OCI-LY3 (cell line): ENCODE measurements at regions not wholly inside any gene's neighbourhood (a gene's known extent, or its start where the extent isn't known, plus 50 kb on each side); places are given as distances from the start of the nearest gene placed in this dataset.

Source experiments
- H2AFZ ChIP-seq: fragments of 200-600, 300-600 bp; shearing (Covaris generic); 2 replicates; pipeline ENCODE4 v1.6.0; 2014; ENCODE audit warnings: antibody characterized with exemption, low read depth, low read length
- H3K27ac ChIP-seq: fragments of 200-600, 300-600 bp; sonication (generic); 2 replicates; pipeline ENCODE4 v1.5.1; 2014; ENCODE audit warnings: mild to moderate bottlenecking, low read length, moderate library complexity, mixed read lengths
- H3K27me3 ChIP-seq: fragments of 200-600, 300-600 bp; sonication (generic); 2 replicates; pipeline ENCODE4 v1.6.1; 2014; ENCODE audit warnings: low read depth, low read length, mixed read lengths
- H3K36me3 ChIP-seq: fragments of 200-600, 300-600 bp; sonication (generic); replicated peaks from 2 replicates; pipeline ENCODE3; 2014; ENCODE audit warnings: low read depth, low read length, mixed read lengths
- H3K4me1 ChIP-seq: fragments of 300-600, 200-600 bp; sonication (generic); 2 replicates; pipeline ENCODE4 v1.6.1; 2014; ENCODE audit warnings: low read length, mixed read lengths
- H3K4me2 ChIP-seq: fragments of 200-600, 300-600 bp; sonication (generic); 2 replicates; pipeline ENCODE4 v1.6.1; 2014; ENCODE audit warnings: low read length, mixed read lengths
- H3K4me3 ChIP-seq: fragments of 300-600, 200-600 bp; sonication (generic); 2 replicates; pipeline ENCODE4 v1.5.1; 2014; ENCODE audit warnings: antibody characterized with exemption, mild to moderate bottlenecking, low read length, moderate library complexity
- H3K79me2 ChIP-seq: fragments of 300-600, 200-600 bp; shearing (Covaris generic); 2 replicates; pipeline ENCODE4 v1.6.1; 2014; ENCODE audit warnings: mild to moderate bottlenecking, low read length, mixed read lengths
- H3K9ac ChIP-seq: fragments of 300-600, 200-600 bp; shearing (Covaris generic); 2 replicates; pipeline ENCODE4 v1.6.0; 2014; ENCODE audit warnings: mild to moderate bottlenecking, low read length, moderate library complexity
- H3K9me3 ChIP-seq: fragments of 200-600, 300-600 bp; shearing (Covaris generic); 2 replicates; pipeline ENCODE4 v1.6.1; 2014; ENCODE audit warnings: low read length, mixed read lengths; ENCODE audit not compliant: insufficient read depth
- H4K20me1 ChIP-seq: fragments of 200-600, 300-600 bp; sonication (generic); 2 replicates; pipeline ENCODE4 v1.6.1; 2016; ENCODE audit warnings: low read length, mixed read lengths; ENCODE audit not compliant: insufficient read depth
- EZH2phosphoT487 ChIP-seq: fragments of 200-600 bp; shearing (Covaris generic); IDR thresholded peaks from 2 replicates; pipeline ENCODE4 v1.6.1; 2018; ENCODE audit warnings: antibody characterized with exemption, mixed run types, low read depth
- TF ChIP-seq, protein P1 (sequence below): fragments of 200-600, 300-600 bp; sonication (generic); IDR thresholded peaks from 2 replicates; pipeline ENCODE4 v1.5.1; 2014; ENCODE audit warnings: antibody characterized with exemption, low read length, low read depth

DNA sequence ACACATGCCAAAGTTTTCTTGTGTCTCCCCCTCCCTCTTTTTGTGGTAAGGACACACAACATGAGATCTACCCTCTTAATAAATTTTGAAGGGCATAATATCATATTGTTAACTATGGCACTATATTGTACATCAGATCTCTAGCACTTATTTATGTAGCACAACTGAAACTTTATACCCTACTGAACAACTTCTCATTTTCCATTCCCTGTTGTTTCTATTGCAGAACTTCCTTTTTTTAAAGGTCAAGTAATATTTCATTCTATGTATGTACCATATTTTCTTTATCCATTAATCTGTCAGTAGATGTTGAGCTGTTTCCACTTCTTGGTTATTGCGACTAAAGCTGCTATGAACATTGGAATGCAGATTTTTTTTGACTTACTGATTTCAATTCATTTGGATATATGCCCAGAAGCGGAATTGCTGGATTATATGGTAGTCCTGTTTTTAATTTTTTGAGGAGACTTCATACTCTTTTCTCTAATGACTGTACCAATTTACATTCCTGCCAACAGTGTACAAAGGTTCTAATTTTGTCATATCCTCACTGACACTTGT, 305.3 kb downstream of the PRR16 start:
- Histone ChIP-seq H3K79me2 (no peaks in the 10 kb centered on the region), H3K9ac (no peak overlapping the region), H4K20me1 (no peaks in the 10 kb centered on the region), H3K9me3 (no peaks in the 10 kb centered on the region), H3K27me3 (no peaks in the 10 kb centered on the region), H2AFZ (no peak overlapping the region), H3K27ac (no peak overlapping the region), H3K4me2 (no peak overlapping the region), H3K36me3 (no peaks in the 10 kb centered on the region), H3K4me3 (no peak overlapping the region), H3K4me1 (peaks cover 6% of the 10 kb centered on the region; the same call in 1 of the 2 replicates)
- TF ChIP-seq, protein P1, sequence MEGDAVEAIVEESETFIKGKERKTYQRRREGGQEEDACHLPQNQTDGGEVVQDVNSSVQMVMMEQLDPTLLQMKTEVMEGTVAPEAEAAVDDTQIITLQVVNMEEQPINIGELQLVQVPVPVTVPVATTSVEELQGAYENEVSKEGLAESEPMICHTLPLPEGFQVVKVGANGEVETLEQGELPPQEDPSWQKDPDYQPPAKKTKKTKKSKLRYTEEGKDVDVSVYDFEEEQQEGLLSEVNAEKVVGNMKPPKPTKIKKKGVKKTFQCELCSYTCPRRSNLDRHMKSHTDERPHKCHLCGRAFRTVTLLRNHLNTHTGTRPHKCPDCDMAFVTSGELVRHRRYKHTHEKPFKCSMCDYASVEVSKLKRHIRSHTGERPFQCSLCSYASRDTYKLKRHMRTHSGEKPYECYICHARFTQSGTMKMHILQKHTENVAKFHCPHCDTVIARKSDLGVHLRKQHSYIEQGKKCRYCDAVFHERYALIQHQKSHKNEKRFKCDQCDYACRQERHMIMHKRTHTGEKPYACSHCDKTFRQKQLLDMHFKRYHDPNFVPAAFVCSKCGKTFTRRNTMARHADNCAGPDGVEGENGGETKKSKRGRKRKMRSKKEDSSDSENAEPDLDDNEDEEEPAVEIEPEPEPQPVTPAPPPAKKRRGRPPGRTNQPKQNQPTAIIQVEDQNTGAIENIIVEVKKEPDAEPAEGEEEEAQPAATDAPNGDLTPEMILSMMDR = no peak
- no peak for TF ChIP-seq EZH2phosphoT487

DNA sequence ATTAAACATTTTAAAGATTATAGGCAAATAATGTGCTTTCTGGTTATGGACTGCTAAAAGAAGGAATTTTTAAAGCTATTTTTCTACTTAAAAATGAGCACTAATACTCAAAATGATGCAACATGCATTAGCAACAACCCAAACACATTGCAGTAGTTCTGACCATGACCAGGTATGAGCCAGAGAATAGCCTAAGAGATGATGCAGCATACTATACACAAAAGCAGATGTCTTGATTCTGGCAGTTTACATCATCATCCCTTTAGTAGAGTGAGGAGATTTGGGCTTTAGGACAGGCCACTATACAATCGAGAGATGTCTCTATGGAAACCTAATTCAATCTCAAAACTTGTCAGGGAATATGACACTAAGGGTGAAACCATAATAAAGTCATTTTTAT, 307.1 kb downstream of the PRR16 start:
- Histone ChIP-seq H3K4me2 (no peak overlapping the region), H3K79me2 (no peaks in the 10 kb centered on the region), H3K27me3 (no peaks in the 10 kb centered on the region), H3K4me1 (peaks cover 6% of the 10 kb centered on the region; the same call in 1 of the 2 replicates), H3K4me3 (no peak overlapping the region), H3K9me3 (no peaks in the 10 kb centered on the region), H3K36me3 (no peaks in the 10 kb centered on the region), H2AFZ (no peak overlapping the region), H3K27ac (no peak overlapping the region), H3K9ac (no peak overlapping the region), H4K20me1 (no peaks in the 10 kb centered on the region)
- no peak for TF ChIP-seq EZH2phosphoT487
- TF ChIP-seq, protein P1 = no peak

DNA sequence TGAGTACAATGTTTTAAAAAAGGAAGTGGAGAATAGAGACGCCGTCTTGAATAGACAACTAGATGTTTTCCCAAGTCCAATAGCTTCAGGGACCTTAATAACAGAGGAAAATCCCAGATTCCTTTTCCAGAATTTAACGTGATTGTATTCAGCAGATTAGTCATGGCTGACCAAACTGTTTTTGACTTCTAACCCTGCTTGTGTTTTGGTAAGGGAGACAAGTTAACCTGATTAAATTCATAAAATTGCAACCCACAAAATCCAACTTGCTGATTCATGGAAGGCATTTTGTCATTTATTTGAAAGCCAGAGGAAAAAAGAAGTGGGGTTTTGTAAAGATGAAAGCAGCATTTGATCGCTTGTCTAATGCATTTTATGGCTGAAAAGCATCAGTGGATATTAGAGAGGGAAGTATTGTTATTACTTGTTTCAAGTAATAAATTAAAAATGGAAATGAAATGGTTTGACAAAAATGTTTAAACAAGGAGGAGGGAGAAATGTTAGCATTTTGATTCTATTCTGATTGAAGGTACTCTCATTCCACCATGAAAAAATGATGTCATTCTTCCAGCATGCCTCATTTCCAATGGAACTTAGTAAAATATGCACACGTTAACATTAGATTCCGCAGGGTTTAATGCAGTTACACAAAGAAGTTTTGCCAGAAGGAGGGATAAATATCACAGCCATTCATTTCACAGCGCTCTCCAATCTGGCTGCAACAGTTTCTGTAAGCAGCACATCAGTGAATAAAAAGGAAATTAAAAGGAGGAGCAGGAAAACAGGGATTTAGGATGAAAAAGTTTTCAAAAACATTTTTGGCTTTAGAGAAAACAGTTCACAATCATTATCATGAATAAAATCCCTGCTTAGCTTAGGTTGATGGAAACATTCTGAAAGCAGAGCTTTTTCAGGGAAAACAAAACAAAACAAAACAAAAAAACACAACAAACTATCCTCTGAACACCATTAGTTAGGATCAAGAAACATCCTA, 314.7 kb downstream of the PRR16 start:
- Histone ChIP-seq H3K4me1 (no peaks in the 10 kb centered on the region), H3K79me2 (no peaks in the 10 kb centered on the region), H3K9me3 (no peaks in the 10 kb centered on the region), H3K9ac (no peak overlapping the region), H3K4me3 (no peak overlapping the region), H3K27ac (no peak overlapping the region), H3K36me3 (no peaks in the 10 kb centered on the region), H3K4me2 (no peak overlapping the region), H3K27me3 (no peaks in the 10 kb centered on the region), H2AFZ (no peak overlapping the region), H4K20me1 (no peaks in the 10 kb centered on the region)
- TF ChIP-seq, protein P1 = no peak
- TF ChIP-seq EZH2phosphoT487 = no peak

DNA sequence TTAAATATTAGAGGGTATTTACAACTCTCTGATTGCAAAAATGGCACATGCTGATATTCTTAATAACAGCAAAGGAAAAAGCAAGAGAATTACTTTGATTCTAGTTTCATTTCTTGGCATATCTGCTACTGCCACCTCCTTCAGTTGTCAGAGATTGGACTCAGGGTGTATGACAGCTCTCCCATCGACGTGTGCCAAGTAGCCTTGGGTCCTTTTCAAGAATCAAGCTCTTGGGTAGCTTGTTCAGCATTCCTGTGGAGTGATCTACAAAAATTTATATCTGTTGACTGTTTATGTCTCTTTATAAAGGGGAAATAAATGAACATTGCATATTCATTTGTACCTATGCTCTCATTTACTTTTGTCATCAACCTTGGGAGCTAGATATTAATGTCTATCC, 315.6 kb downstream of the PRR16 start:
- Histone ChIP-seq H3K36me3 (no peaks in the 10 kb centered on the region), H4K20me1 (no peaks in the 10 kb centered on the region), H3K27ac (no peak overlapping the region), H3K4me3 (no peak overlapping the region), H3K79me2 (no peaks in the 10 kb centered on the region), H3K9me3 (no peaks in the 10 kb centered on the region), H3K9ac (no peak overlapping the region), H3K27me3 (no peaks in the 10 kb centered on the region), H3K4me1 (no peaks in the 10 kb centered on the region), H3K4me2 (no peak overlapping the region), H2AFZ (no peak overlapping the region)
- TF ChIP-seq, protein P1 = no peak
- TF ChIP-seq EZH2phosphoT487 = no peak
